Aorta (tissue), 5 donors: ENCODE measurements at regions not wholly inside any gene's neighbourhood (a gene's known extent, or its start where the extent isn't known, plus 50 kb on each side); places are given as distances from the start of the nearest gene placed in this dataset.

ENCODE experiments used
- ATAC-seq: fragments of 200-7000 bp; cut with Tn5 transposase; one replicate; pipeline ENCODE4 v1.9.1; 2022; ENCODE audit warnings: moderate library complexity; ENCODE audit not compliant: low FRiP score
- DNase-seq, 2 donors: peaks; one replicate each; pipeline ENCODE4 v3.0.0-alpha.2; 2020
- H3K27ac ChIP-seq, 2 donors: one replicate each; pipeline ENCODE4 v1.5.1; 2013; ENCODE audit warnings: low read length in 2 of 2, mild to moderate bottlenecking in 2 of 2, moderate library complexity in 2 of 2, control low read depth in 1 of 2, inconsistent platforms in 1 of 2, low read depth in 1 of 2
- H3K27me3 ChIP-seq, 2 donors: one replicate each; pipeline ENCODE4 v1.6.1; 2013; ENCODE audit warnings: control low read depth in 1 of 2, low read length in 1 of 2, mild to moderate bottlenecking in 1 of 2, moderate library complexity in 1 of 2; ENCODE audit not compliant: insufficient read depth in 2 of 2, control insufficient read depth in 1 of 2
- H3K36me3 ChIP-seq, 2 donors: one replicate each; pipeline ENCODE4 v1.6.1; 2013; ENCODE audit warnings: control low read depth in 1 of 2, low read length in 1 of 2, mild to moderate bottlenecking in 1 of 2; ENCODE audit not compliant: insufficient read depth in 2 of 2, control insufficient read depth in 1 of 2
- H3K4me1 ChIP-seq, 2 donors: one replicate each; pipeline ENCODE4 v1.6.1; 2013; ENCODE audit warnings: low read length in 2 of 2, control low read depth in 1 of 2, mild to moderate bottlenecking in 1 of 2, moderate library complexity in 1 of 2; ENCODE audit not compliant: insufficient read depth in 2 of 2, control insufficient read depth in 1 of 2
- H3K4me3 ChIP-seq, 2 donors: one replicate each; pipeline ENCODE4 v1.5.1; 2013; ENCODE audit warnings: low read length in 2 of 2, control low read depth in 1 of 2, mild to moderate bottlenecking in 1 of 2
- H3K9me3 ChIP-seq: one replicate; pipeline ENCODE4 v1.6.1; 2013; ENCODE audit warnings: mild to moderate bottlenecking, low read length; ENCODE audit not compliant: control insufficient read depth
- WGBS, 2 donors: extraction: QIAGEN DNeasy Blood & Tissue Kit; methylation state at CpG; one replicate each; pipeline ENCODE4 v1.1.7; 2013; 5-methylcytosine and 5-hydroxymethylcytosine counted together
- intact Hi-C, 2 donors: fragments of 100-400 bp; cut with DNase I; formaldehyde crosslinking; loops; one replicate each; pipeline versions ENCODE4 v1.14.2 to v1.15.0; 2022
- donor health status: healthy with polysubstance abuse.
- donor health status: Bipolar disorder and iron deficiency.
- donor health status: DM: no; HTN: no; CAD: no.
- donor health status: DM: no; HTN: no; CAD: no.
- donor health status: DM: yes; HTN: yes; CAD: no.

- no peaks in the 10 kb centered on the region for H3K4me1 ChIP-seq
- H3K9me3 ChIP-seq, result peaks cover 2% of the 10 kb centered on the region
- no peak for DNase-seq
- no peak overlapping the region for H3K4me3 ChIP-seq
- no peak overlapping the region for H3K27ac ChIP-seq
- ATAC-seq, result no peak
- intact Hi-C loops, result no loop called here
- no peaks in the 10 kb centered on the region for H3K36me3 ChIP-seq
- 77 to 81% methylated on average over 4 of the region's 4 CpGs for WGBS, 2 donors
- H3K27me3 ChIP-seq, result peaks cover 0 to 1% of the 10 kb centered on the region in 2 donors
These were observed 155.4 kb upstream of the SYNDIG1 start for GRCh38 chr20:24314053-24314452.

GRCh38 chr20:24309596-24309995 is 159.8 kb upstream of the SYNDIG1 start:
- no peak for ATAC-seq

GRCh38 chr20:24305371-24305770 is 164.1 kb upstream of the SYNDIG1 start:
- intact Hi-C loops, result no loop called here
- ATAC-seq, result no peak
- 75 to 82% methylated on average over 6 of the region's 6 CpGs for WGBS, 2 donors

More at GRCh38 chr20:24309596-24309995, 159.8 kb upstream of the SYNDIG1 start:
- Histone ChIP-seq H3K36me3 (no peaks in the 10 kb centered on the region), H3K27ac (no peak overlapping the region), H3K4me3 (no peak overlapping the region), H3K27me3 (peaks cover 0 to 1% of the 10 kb centered on the region in 2 donors), H3K4me1 (no peaks in the 10 kb centered on the region), H3K9me3 (peaks cover 2% of the 10 kb centered on the region)
- intact Hi-C loops, result no loop called here
- 66 to 68% methylated on average over 2 of the region's 2 CpGs for WGBS, 2 donors
- DNase-seq, result no peak

GRCh38 chr20:24304291-24304690 is 165.1 kb upstream of the SYNDIG1 start:
- intact Hi-C loops, result loop anchor here in 1 of 2 donors (5.0 kb wide), 1 partner anchor 613 kb away; no protein-coding TSS in a partner anchor
- WGBS, 2 donors, result 83 to 88% methylated on average over 2 of the region's 2 CpGs
- ATAC-seq (no peak), DNase-seq (no peak)
- Histone ChIP-seq H3K36me3 (no peaks in the 10 kb centered on the region), H3K27ac (no peak overlapping the region), H3K27me3 (no peaks in the 10 kb centered on the region), H3K4me1 (no peaks in the 10 kb centered on the region), H3K4me3 (no peak overlapping the region), H3K9me3 (no peaks in the 10 kb centered on the region)

More at GRCh38 chr20:24305371-24305770, 164.1 kb upstream of the SYNDIG1 start:
- Histone ChIP-seq H3K27me3 (peaks cover 0 to 1% of the 10 kb centered on the region in 2 donors), H3K27ac (no peak overlapping the region), H3K36me3 (no peaks in the 10 kb centered on the region), H3K4me1 (no peaks in the 10 kb centered on the region), H3K4me3 (no peak overlapping the region), H3K9me3 (peaks cover 2% of the 10 kb centered on the region)
- no peak for DNase-seq

DNA sequence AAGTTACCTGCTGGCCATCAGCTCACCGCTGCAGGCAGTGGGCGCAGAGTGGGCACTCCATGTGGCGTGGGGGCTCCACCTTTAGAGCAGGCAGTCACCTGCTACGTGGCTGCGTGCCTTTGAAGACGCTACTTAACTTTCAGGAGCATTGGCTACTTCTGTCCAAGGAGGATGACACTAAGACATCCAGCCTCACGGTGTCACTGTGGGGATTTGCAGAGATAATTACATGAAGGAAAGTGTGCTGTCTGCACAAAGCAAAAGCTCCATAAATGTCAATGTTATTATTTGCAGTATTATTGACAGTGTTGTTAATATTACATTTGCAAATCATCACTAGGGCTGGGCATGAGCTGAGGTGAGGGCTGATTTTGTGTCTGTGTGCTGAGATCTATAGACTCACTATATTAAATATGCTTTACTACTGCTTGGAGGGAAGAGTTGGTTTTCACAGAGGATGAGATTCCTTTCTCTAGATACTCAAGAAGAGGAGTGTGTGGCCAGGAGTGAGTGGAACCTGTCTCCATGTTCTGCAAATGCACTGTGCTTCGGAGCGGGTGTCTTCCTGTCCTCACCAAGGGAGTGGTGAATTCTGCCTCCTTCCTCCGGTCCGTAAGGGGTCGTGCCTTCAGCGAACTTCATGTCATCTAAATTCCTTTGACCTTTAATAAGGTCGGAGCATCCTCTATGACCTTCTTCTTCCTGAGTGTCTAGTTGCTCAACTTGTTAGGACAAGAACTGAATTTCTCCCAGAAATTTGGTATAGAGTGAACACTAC is 165.8 kb upstream of the SYNDIG1 start:
- Histone ChIP-seq H3K4me1 (no peaks in the 10 kb centered on the region), H3K36me3 (no peaks in the 10 kb centered on the region), H3K27ac (no peak overlapping the region), H3K4me3 (no peak overlapping the region), H3K27me3 (no peaks in the 10 kb centered on the region), H3K9me3 (no peaks in the 10 kb centered on the region)
- ATAC-seq, result no peak
- 81 to 83% methylated on average over 14 of the region's 14 CpGs for WGBS, 2 donors
- no peak for DNase-seq
- intact Hi-C loops, result loop anchor here in 1 of 2 donors (5.0 kb wide), 1 partner anchor 614 kb away; no protein-coding TSS in a partner anchor

GRCh38 chr20:24297993-24298392 is 171.4 kb upstream of the SYNDIG1 start:
- intact Hi-C loops, result no loop called here
- ATAC-seq, result no peak
- Histone ChIP-seq H3K27me3 (no peaks in the 10 kb centered on the region), H3K27ac (no peak overlapping the region), H3K4me1 (no peaks in the 10 kb centered on the region), H3K4me3 (no peak overlapping the region), H3K36me3 (no peaks in the 10 kb centered on the region), H3K9me3 (no peaks in the 10 kb centered on the region)
- 65 to 82% methylated on average over 3 of the region's 3 CpGs for WGBS, 2 donors
- no peak for DNase-seq

GRCh38 chr20:24296477-24297261 is 172.8 kb upstream of the SYNDIG1 start:
- no peak for DNase-seq
- H3K4me1 ChIP-seq, result no peaks in the 10 kb centered on the region
- 44 to 49% methylated on average over 6 of the region's 6 CpGs for WGBS, 2 donors
- no peak overlapping the region for H3K4me3 ChIP-seq
- intact Hi-C loops, result no loop called here
- no peak overlapping the region for H3K27ac ChIP-seq
- no peak for ATAC-seq
- no peaks in the 10 kb centered on the region for H3K9me3 ChIP-seq
- H3K36me3 ChIP-seq, result no peaks in the 10 kb centered on the region
- no peaks in the 10 kb centered on the region for H3K27me3 ChIP-seq

GRCh38 chr20:24291014-24291413 is 178.4 kb upstream of the SYNDIG1 start:
- no peak for ATAC-seq
- no peaks in the 10 kb centered on the region for H3K27me3 ChIP-seq
- intact Hi-C loops, result no loop called here
- H3K36me3 ChIP-seq, result no peaks in the 10 kb centered on the region
- DNase-seq, result no peak
- no peaks in the 10 kb centered on the region for H3K4me1 ChIP-seq
- 77 to 82% methylated on average over 3 of the region's 3 CpGs for WGBS, 2 donors
- no peaks in the 10 kb centered on the region for H3K9me3 ChIP-seq
- no peak overlapping the region for H3K4me3 ChIP-seq
- H3K27ac ChIP-seq, result no peak overlapping the region
